H1 (cell line): ENCODE measurements at regions not wholly inside any gene's neighbourhood (a gene's known extent, or its start where the extent isn't known, plus 50 kb on each side); places are given as distances from the start of the nearest gene placed in this dataset.

Source experiments
- CTCF ChIA-PET: fragments of 300-600 bp; sonication (Branson Sonifier 250); formaldehyde crosslinking; loops from one replicate; lab custom pipeline; 2021; ENCODE audit not compliant: partially characterized antibody; lab: Charles Lee
- POLR2A ChIA-PET: fragments of 300-600 bp; sonication (Branson Sonifier 250); formaldehyde crosslinking; loops from one replicate; lab custom pipeline; 2021; ENCODE audit warnings: inconsistent platforms; ENCODE audit not compliant: partially characterized antibody; lab: Charles Lee
- DNase-seq, 2 experiments: peaks; one replicate each; pipeline versions ENCODE4 v3.0.0 to v3.0.0-alpha.2; 2010 to 2022; ENCODE audit warnings: low spot score in 2 of 2, low read depth in 1 of 2, mixed read lengths in 1 of 2
- FAIRE-seq: peaks from 2 replicates; lab custom pipeline; 2011; peaks lifted over from hg19 to GRCh38; lab: Jason Lieb, UNC
- H2AFZ ChIP-seq: 2 replicates; pipeline ENCODE4 v1.8.1; 2012; ENCODE audit warnings: low read length, inconsistent platforms
- H2AK5ac ChIP-seq: 2 replicates; pipeline ENCODE4 v1.6.1; 2013; ENCODE audit warnings: low read depth, low read length
- H2BK120ac ChIP-seq: replicated peaks from 2 replicates; pipeline ENCODE3; 2013; ENCODE audit warnings: low read depth, low read length, inconsistent platforms
- H2BK12ac ChIP-seq: 2 replicates; pipeline ENCODE4 v1.6.1; 2013; ENCODE audit warnings: low read depth, low read length
- H2BK15ac ChIP-seq: 2 replicates; pipeline ENCODE4 v1.6.1; 2013; ENCODE audit warnings: low read length
- H2BK20ac ChIP-seq: 2 replicates; pipeline ENCODE4 v1.6.1; 2013; ENCODE audit warnings: low read length
- H2BK5ac ChIP-seq: 2 replicates; pipeline ENCODE4 v1.6.1; 2013; ENCODE audit warnings: low read depth, low read length
- H3K14ac ChIP-seq: 2 replicates; pipeline ENCODE4 v1.6.1; 2013; ENCODE audit warnings: inconsistent platforms; ENCODE audit not compliant: insufficient read length
- H3K18ac ChIP-seq: 2 replicates; pipeline ENCODE4 v1.6.1; 2013; ENCODE audit warnings: low read length; ENCODE audit errors: extremely low read depth
- H3K23ac ChIP-seq: 2 replicates; pipeline ENCODE4 v1.6.1; 2013; ENCODE audit warnings: inconsistent platforms; ENCODE audit not compliant: insufficient read length
- H3K23me2 ChIP-seq: 2 replicates; pipeline ENCODE4 v1.6.1; 2013; ENCODE audit warnings: low read depth, low read length
- H3K27ac ChIP-seq: 2 replicates; pipeline ENCODE4 v1.6.1; 2011; ENCODE audit warnings: low read depth, low read length, inconsistent platforms
- H3K27me3 ChIP-seq, 4 experiments: replicated peaks in 1 of 4; 1 replicate in 1 of 4; 2 replicates in 3 of 4; pipeline versions ENCODE4 v1.6.1 to v1.8.1; 2011 to 2013; ENCODE audit warnings: low read length in 3 of 4, mild to moderate bottlenecking in 3 of 4, inconsistent platforms in 2 of 4, mixed read lengths in 2 of 4, moderate library complexity in 1 of 4; ENCODE audit not compliant: control insufficient read depth in 3 of 4, insufficient read depth in 3 of 4; ENCODE audit errors: extremely low read depth in 1 of 4
- H3K36me3 ChIP-seq, 4 experiments: 2 replicates each; pipeline versions ENCODE4 v1.6.1 to v1.8.1; 2011 to 2013; ENCODE audit warnings: mild to moderate bottlenecking in 4 of 4, low read length in 3 of 4, moderate library complexity in 2 of 4, control low read depth in 1 of 4, inconsistent platforms in 1 of 4; ENCODE audit not compliant: insufficient read depth in 4 of 4, control insufficient read depth in 2 of 4
- H3K4ac ChIP-seq: replicated peaks from 2 replicates; pipeline ENCODE3; 2013; ENCODE audit warnings: low read length, low read depth, mixed read lengths, inconsistent platforms; ENCODE audit not compliant: insufficient read length
- H3K4me1 ChIP-seq, 4 experiments: replicated peaks in 1 of 4; 1 replicate in 1 of 4; 2 replicates in 3 of 4; pipeline versions ENCODE4 v1.6.1 to v1.8.1; 2011 to 2013; ENCODE audit warnings: low read length in 3 of 4, inconsistent platforms in 2 of 4, mixed read lengths in 1 of 4; ENCODE audit not compliant: insufficient read depth in 4 of 4, control insufficient read depth in 3 of 4
- H3K4me2 ChIP-seq, 2 experiments: 2 replicates each; pipeline versions ENCODE4 v1.6.1 to v1.8.1; 2011 to 2013; ENCODE audit warnings: low read depth in 2 of 2, low read length in 2 of 2, control low read depth in 1 of 2, inconsistent platforms in 1 of 2, mild to moderate bottlenecking in 1 of 2; ENCODE audit not compliant: insufficient read depth in 1 of 2
- H3K4me3 ChIP-seq, 4 experiments: fragments of 200-600, 300-600 bp in 1 of 4; sonication (generic), shearing (Covaris generic), sonication (Bioruptor Twin) in 1 of 4; 2 replicates each; pipeline versions ENCODE4 v1.5.1 to v1.8.1; 2011 to 2016; ENCODE audit warnings: low read length in 4 of 4, low read depth in 3 of 4, control low read depth in 2 of 4, inconsistent platforms in 2 of 4, mild to moderate bottlenecking in 2 of 4, mixed read lengths in 1 of 4, moderate library complexity in 1 of 4; ENCODE audit not compliant: insufficient read depth in 2 of 4; ENCODE audit errors: extremely low read depth in 1 of 4
- H3K56ac ChIP-seq: replicated peaks from 2 replicates; pipeline ENCODE3; 2013; ENCODE audit warnings: low read depth, mild to moderate bottlenecking, mixed read lengths, low read length, inconsistent platforms; ENCODE audit not compliant: insufficient read length
- H3K79me1 ChIP-seq: 2 replicates; pipeline ENCODE4 v1.6.1; 2013; ENCODE audit warnings: low read depth, low read length, control low read depth
- H3K79me2 ChIP-seq, 2 experiments: 2 replicates each; pipeline versions ENCODE4 v1.6.1 to v1.8.1; 2012 to 2013; ENCODE audit warnings: low read length in 2 of 2, mild to moderate bottlenecking in 2 of 2, inconsistent platforms in 1 of 2; ENCODE audit not compliant: insufficient read depth in 2 of 2, control insufficient read depth in 1 of 2
- H3K9ac ChIP-seq, 4 experiments: replicated peaks in 1 of 4; 1 replicate in 1 of 4; 2 replicates in 3 of 4; pipeline versions ENCODE4 v1.6.1 to v1.8.1; 2011 to 2013; ENCODE audit warnings: low read depth in 3 of 4, low read length in 3 of 4, control low read depth in 2 of 4, mild to moderate bottlenecking in 2 of 4, moderate library complexity in 2 of 4, inconsistent platforms in 1 of 4; ENCODE audit errors: extremely low read depth in 1 of 4
- H3K9me3 ChIP-seq, 2 experiments: 2 replicates each; pipeline versions ENCODE4 v1.6.1 to v1.8.1; 2012 to 2013; ENCODE audit warnings: mild to moderate bottlenecking in 2 of 2, moderate library complexity in 2 of 2, control low read depth in 1 of 2, inconsistent platforms in 1 of 2, low read depth in 1 of 2, low read length in 1 of 2, mixed read lengths in 1 of 2; ENCODE audit not compliant: insufficient read depth in 2 of 2
- H4K20me1 ChIP-seq, 2 experiments: replicated peaks in 1 of 2; 2 replicates each; pipeline versions ENCODE3 to v1.8.1; 2011 to 2013; ENCODE audit warnings: inconsistent platforms in 2 of 2, low read length in 2 of 2, mild to moderate bottlenecking in 1 of 2; ENCODE audit not compliant: insufficient read depth in 2 of 2, control insufficient read depth in 1 of 2
- H4K5ac ChIP-seq: 2 replicates; pipeline ENCODE4 v1.6.1; 2013; ENCODE audit warnings: low read length, low read depth, mixed read lengths, inconsistent platforms; ENCODE audit not compliant: insufficient read length
- H4K8ac ChIP-seq: 2 replicates; pipeline ENCODE4 v1.8.0; 2013; ENCODE audit warnings: mild to moderate bottlenecking, moderate library complexity, low read length, inconsistent platforms; ENCODE audit not compliant: insufficient read depth; ENCODE audit errors: extremely low read depth
- H4K91ac ChIP-seq: replicated peaks from 2 replicates; pipeline ENCODE3; 2013; ENCODE audit warnings: low read length, mixed read lengths, inconsistent platforms; ENCODE audit not compliant: insufficient read length
- BACH1 ChIP-seq: IDR thresholded peaks from 2 replicates; pipeline ENCODE4 v1.6.1; 2012; ENCODE audit warnings: low read length, improper control_type of control experiment
- CEBPB ChIP-seq: IDR thresholded peaks from 2 replicates; pipeline ENCODE4 v1.6.1; 2012; ENCODE audit warnings: low read depth, low read length
- WGBS, 2 experiments: shearing (Covaris generic) in 1 of 2; methylation state at CpG; one replicate each; pipeline versions ENCODE4 v1.1.6 to v1.1.7; 2013 to 2015; ENCODE audit warnings: low lambda C conversion rate in 2 of 2, mixed read lengths in 2 of 2, inconsistent platforms in 1 of 2, low coverage in 1 of 2, missing lambda C conversion rate in 1 of 2; ENCODE audit not compliant: insufficient replicate concordance in 2 of 2, insufficient coverage in 1 of 2, insufficient read length in 1 of 2; ENCODE audit errors: extremely low coverage in 1 of 2, missing lambda C conversion rate in 1 of 2; 5-methylcytosine and 5-hydroxymethylcytosine counted together

DNA sequence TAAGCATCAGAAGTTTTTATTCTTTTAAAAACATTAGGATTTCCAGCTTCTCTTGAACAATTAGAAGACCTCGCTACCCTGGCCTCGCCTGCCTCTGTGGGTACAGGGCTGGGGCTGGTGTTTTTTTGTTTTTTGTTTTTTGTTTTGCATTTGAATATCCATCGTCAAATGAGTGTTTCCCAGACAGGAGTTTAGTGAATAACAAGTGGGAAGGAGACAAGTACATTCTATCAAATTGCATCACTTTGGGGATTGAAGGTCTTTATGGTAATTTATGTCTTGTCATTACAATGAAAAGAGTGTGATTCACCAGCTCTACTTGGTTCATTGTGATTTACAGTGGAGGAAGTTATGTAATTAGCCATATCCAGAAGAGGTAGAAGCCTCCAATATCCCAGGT lies 161.1 kb upstream of the UBE2E1 start:
- Histone ChIP-seq H3K4me3 (no peak overlapping the region), H2BK120ac (no peak overlapping the region), H2BK20ac (no peak overlapping the region), H3K9ac (no peak overlapping the region), H3K9me3 (peaks cover 0 to 4% of the 10 kb centered on the region in 2 experiments; a peak in 1 of 4 replicates), H3K4me1 (peaks cover 6 to 13% (median 12%) of the 10 kb centered on the region in 4 experiments; a peak in 5 of 7 replicates), H2BK12ac (no peak overlapping the region; the same call in 1 of the 2 replicates), H3K23me2 (no peaks in the 10 kb centered on the region; the same call in 1 of the 2 replicates), H3K56ac (no peak overlapping the region), H2BK15ac (no peak overlapping the region), H4K20me1 (no peaks in the 10 kb centered on the region), H4K5ac (no peak overlapping the region), H2BK5ac (peak overlapping the region; percentile 76; the same call in 1 of the 2 replicates), H4K91ac (no peak overlapping the region), H3K27ac (no peak overlapping the region), H2AFZ (no peak overlapping the region), H2AK5ac (no peak overlapping the region; the same call in 1 of the 2 replicates), H3K14ac (no peak overlapping the region), H3K36me3 (no peaks in the 10 kb centered on the region), H3K23ac (no peak overlapping the region), H3K18ac (no peak overlapping the region), H3K4ac (no peak overlapping the region), H3K79me1 (no peaks in the 10 kb centered on the region), H3K79me2 (no peaks in the 10 kb centered on the region), H3K27me3 (no peaks in the 10 kb centered on the region), H4K8ac (no peak overlapping the region), H3K4me2 (0 out of 4 replicates have a peak overlapping the region, but pooled peaks of 1 of the 2 experiments have one; percentile 20)
- CTCF ChIA-PET: interaction anchor here (1.1 to 1.2 kb wide), 2 partner anchors 9 to 189 kb away, joined by 3 to 4 read pairs; no protein-coding TSS in a partner anchor
- POLR2A ChIA-PET: interaction anchor here (1.4 kb wide), 1 partner anchor 272 kb away, joined by 7 read pairs; the partner anchor contains the start of genes NKIRAS1 and RPL15
- FAIRE-seq (no peak), DNase-seq (peak in 1 of 2 experiments; percentile 23)
- 47% methylated on average over 3 of the region's 3 CpGs; no CpG with 5 or more reads in 1 of the 2 experiments for WGBS, 2 experiments
- peak; percentile 85 for TF ChIP-seq CEBPB
- TF ChIP-seq BACH1: no peak
